DOHH2 (cell line): ENCODE measurements at regions not wholly inside any gene's neighbourhood (a gene's known extent, or its start where the extent isn't known, plus 50 kb on each side); places are given as distances from the start of the nearest gene placed in this dataset.

Experiments
- CTCF ChIP-seq: fragments of 200-600 bp; sonication (generic); IDR thresholded peaks from one replicate; pipeline ENCODE4 v1.5.1; 2014; ENCODE audit warnings: antibody characterized with exemption, mild to moderate bottlenecking, low read depth, low read length; ENCODE audit not compliant: poor library complexity, severe bottlenecking
- EZH2phosphoT487 ChIP-seq: fragments of 200-600 bp; sonication (generic); IDR thresholded peaks from 2 replicates; pipeline ENCODE4 v1.6.1; 2017; ENCODE audit warnings: borderline replicate concordance, mild to moderate bottlenecking, antibody characterized with exemption, low read length, moderate library complexity, mixed read lengths

DNA sequence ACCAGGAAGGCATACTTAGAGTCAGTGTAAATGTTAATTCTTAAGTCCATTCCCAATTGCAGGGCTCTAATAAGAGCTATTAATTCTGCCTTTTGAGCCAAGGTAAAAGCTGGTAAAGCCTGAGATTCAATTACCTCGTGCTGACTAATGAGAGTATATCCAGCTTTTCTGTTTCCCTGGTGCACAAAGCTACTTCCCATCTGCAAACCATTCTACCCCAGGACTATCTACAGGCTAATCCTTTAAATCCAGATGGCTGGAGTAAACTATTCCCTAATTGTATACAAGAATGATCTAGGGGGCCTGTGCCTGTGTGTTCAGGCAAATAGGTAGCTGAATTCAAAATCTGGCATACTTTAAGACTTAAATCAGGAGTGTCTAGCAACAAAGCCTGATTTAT, 365.0 kb downstream of the GPM6A start:
- no peak for TF ChIP-seq CTCF
- no peak for TF ChIP-seq EZH2phosphoT487
